Liver (tissue), 8 donors: ENCODE measurements at regions not wholly inside any gene's neighbourhood (a gene's known extent, or its start where the extent isn't known, plus 50 kb on each side); places are given as distances from the start of the nearest gene placed in this dataset.
A peak's percentile ranks its signal among the peaks of the same experiment; 100 is the strongest.

ENCODE experiments used
- DNase-seq: peaks from one replicate; pipeline ENCODE4 v3.0.0-alpha.2; 2017; ENCODE audit warnings: low spot score
- H3K27ac ChIP-seq, 2 donors: one replicate each; pipeline ENCODE4 v1.7.0; 2013; ENCODE audit warnings: inconsistent platforms in 2 of 2, low read length in 2 of 2, control low read depth in 1 of 2, low read depth in 1 of 2, mild to moderate bottlenecking in 1 of 2
- H3K27me3 ChIP-seq, 4 donors: one replicate each; pipeline versions ENCODE4 v1.6.1 to v1.7.0; 2013; ENCODE audit warnings: low read length in 3 of 4, inconsistent platforms in 1 of 4, mild to moderate bottlenecking in 1 of 4, moderate library complexity in 1 of 4; ENCODE audit not compliant: control insufficient read depth in 4 of 4, insufficient read depth in 4 of 4
- H3K36me3 ChIP-seq, 4 donors: one replicate each; pipeline versions ENCODE4 v1.6.1 to v1.7.0; 2013; ENCODE audit warnings: low read length in 3 of 4, mild to moderate bottlenecking in 3 of 4, low read depth in 1 of 4, moderate library complexity in 1 of 4; ENCODE audit not compliant: control insufficient read depth in 4 of 4, insufficient read depth in 3 of 4
- H3K4me1 ChIP-seq, 4 donors: one replicate each; pipeline versions ENCODE4 v1.6.1 to v1.7.0; 2013; ENCODE audit warnings: low read length in 3 of 4, mild to moderate bottlenecking in 3 of 4, moderate library complexity in 1 of 4; ENCODE audit not compliant: control insufficient read depth in 4 of 4, insufficient read depth in 4 of 4
- H3K4me3 ChIP-seq, 3 donors: one replicate each; pipeline versions ENCODE4 v1.6.1 to v1.7.0; 2013; ENCODE audit warnings: low read length in 3 of 3, control low read depth in 1 of 3, low read depth in 1 of 3, mild to moderate bottlenecking in 1 of 3
- H3K9ac ChIP-seq, 2 donors: one replicate each; pipeline ENCODE4 v1.7.0; 2013; ENCODE audit warnings: low read length in 2 of 2, mild to moderate bottlenecking in 2 of 2, moderate library complexity in 2 of 2, control low read depth in 1 of 2, low read depth in 1 of 2
- H3K9me3 ChIP-seq, 4 donors: one replicate each; pipeline versions ENCODE4 v1.6.1 to v1.7.0; 2013; ENCODE audit warnings: low read length in 3 of 4; ENCODE audit not compliant: control insufficient read depth in 4 of 4
- ATF3 ChIP-seq: IDR thresholded peaks from 2 replicates; pipeline ENCODE4 v1.6.1; 2016; ENCODE audit warnings: antibody characterized with exemption
- EGR1 ChIP-seq, 2 donors: IDR thresholded peaks; 2 replicates each; pipeline ENCODE4 v1.6.1; 2016 to 2018; ENCODE audit warnings: antibody characterized with exemption in 2 of 2, low read depth in 2 of 2
- FOXA1 ChIP-seq: IDR thresholded peaks from 2 replicates; pipeline ENCODE4 v1.6.1; 2016; ENCODE audit warnings: antibody characterized with exemption
- FOXA2 ChIP-seq: IDR thresholded peaks from 2 replicates; pipeline ENCODE4 v1.6.1; 2016; ENCODE audit warnings: antibody characterized with exemption
- GABPA ChIP-seq, 2 donors: IDR thresholded peaks in 1 of 2; conservative IDR thresholded peaks in 1 of 2; 2 replicates each; pipeline ENCODE4 v1.6.1; 2016; ENCODE audit warnings: antibody characterized with exemption in 2 of 2, mild to moderate bottlenecking in 1 of 2, moderate library complexity in 1 of 2
- HNF4A ChIP-seq, 2 donors: conservative IDR thresholded peaks; 2 replicates each; pipeline ENCODE4 v1.6.1; 2016; ENCODE audit warnings: antibody characterized with exemption in 2 of 2, mild to moderate bottlenecking in 2 of 2
- JUND ChIP-seq, 2 donors: IDR thresholded peaks; 2 replicates each; pipeline ENCODE4 v1.6.1; 2016; ENCODE audit warnings: antibody characterized with exemption in 2 of 2
- NR2F2 ChIP-seq: IDR thresholded peaks from 2 replicates; pipeline ENCODE4 v1.6.1; 2016; ENCODE audit warnings: antibody characterized with exemption
- RAD21 ChIP-seq, 2 donors: IDR thresholded peaks; 2 replicates each; pipeline ENCODE4 v1.6.1; 2016; ENCODE audit warnings: antibody characterized with exemption in 2 of 2, mild to moderate bottlenecking in 2 of 2
- TAF1 ChIP-seq: conservative IDR thresholded peaks from 2 replicates; pipeline ENCODE4 v1.6.1; 2016; ENCODE audit warnings: antibody characterized with exemption, mild to moderate bottlenecking
- YY1 ChIP-seq: IDR thresholded peaks from 2 replicates; pipeline ENCODE4 v1.6.1; 2016; ENCODE audit warnings: antibody characterized with exemption, mild to moderate bottlenecking
- ZBTB33 ChIP-seq: IDR thresholded peaks from 2 replicates; pipeline ENCODE4 v1.6.1; 2016; ENCODE audit warnings: antibody characterized with exemption
- WGBS: extraction: QIAGEN DNeasy Blood & Tissue Kit; methylation state at CpG from one replicate; pipeline ENCODE4 v1.1.7; 2013; 5-methylcytosine and 5-hydroxymethylcytosine counted together
- TF ChIP-seq, protein P1 (sequence below): IDR thresholded peaks from 2 replicates; pipeline ENCODE4 v1.6.1; 2016; ENCODE audit warnings: antibody characterized with exemption
- TF ChIP-seq, protein P2 (sequence below): fragments of 150-350 bp; IDR thresholded peaks from 2 replicates; pipeline ENCODE4 v1.5.1; 2017; ENCODE audit warnings: improper control_type of control experiment, low read depth, low read length; ENCODE audit not compliant: missing input control
- donor health status: healthy.
- donor health status: healthy.
- donor health status: healthy.
- donor health status: healthy.
- donor health status: healthy.

DNA sequence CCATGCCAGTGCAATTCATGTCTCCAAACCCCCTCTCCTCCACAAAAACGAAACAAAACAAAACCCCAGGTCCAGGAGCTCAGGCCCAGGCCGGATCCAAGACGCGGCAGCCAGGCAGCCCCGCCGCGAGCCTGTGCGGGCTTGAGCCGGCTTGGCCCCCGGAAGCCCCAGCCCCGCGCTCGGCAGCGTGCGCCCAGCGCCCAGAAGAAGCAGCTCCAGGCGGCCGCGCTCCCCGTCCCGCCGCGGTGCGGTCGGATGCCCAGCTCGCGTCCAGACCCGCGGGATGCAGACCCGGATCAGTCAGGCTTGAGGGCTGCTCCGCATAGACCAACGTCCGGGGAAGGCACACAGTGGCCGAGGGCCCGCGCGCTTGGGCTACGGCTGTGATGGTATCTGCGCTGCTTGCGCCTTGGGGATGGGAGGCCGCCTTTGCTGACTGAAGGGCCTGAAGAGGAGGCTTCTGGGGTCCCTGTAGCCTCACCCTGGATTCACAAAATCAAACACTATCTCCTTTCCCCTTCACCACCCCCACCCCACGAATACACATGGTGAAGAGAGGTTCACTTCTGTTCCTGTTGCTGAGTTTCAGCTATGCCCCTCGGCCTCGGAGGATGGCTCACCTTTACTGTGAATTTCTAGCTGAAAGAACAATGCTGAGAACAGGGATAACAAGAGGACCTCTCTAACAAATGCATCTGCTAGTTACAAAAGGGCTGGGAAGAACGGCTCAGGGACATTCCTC, 79.9 kb upstream of the EN2 start:
- TF ChIP-seq GABPA (IDR thresholded peaks at IDR 0.05 in 1 of 2, conservative IDR thresholded peaks at IDR 0.05 in 1 of 2), result no peak
- no peak for TF ChIP-seq YY1
- TF ChIP-seq FOXA2, result no peak
- TF ChIP-seq, protein P1, sequence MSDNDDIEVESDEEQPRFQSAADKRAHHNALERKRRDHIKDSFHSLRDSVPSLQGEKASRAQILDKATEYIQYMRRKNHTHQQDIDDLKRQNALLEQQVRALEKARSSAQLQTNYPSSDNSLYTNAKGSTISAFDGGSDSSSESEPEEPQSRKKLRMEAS, result no peak
- TF ChIP-seq, protein P2, sequence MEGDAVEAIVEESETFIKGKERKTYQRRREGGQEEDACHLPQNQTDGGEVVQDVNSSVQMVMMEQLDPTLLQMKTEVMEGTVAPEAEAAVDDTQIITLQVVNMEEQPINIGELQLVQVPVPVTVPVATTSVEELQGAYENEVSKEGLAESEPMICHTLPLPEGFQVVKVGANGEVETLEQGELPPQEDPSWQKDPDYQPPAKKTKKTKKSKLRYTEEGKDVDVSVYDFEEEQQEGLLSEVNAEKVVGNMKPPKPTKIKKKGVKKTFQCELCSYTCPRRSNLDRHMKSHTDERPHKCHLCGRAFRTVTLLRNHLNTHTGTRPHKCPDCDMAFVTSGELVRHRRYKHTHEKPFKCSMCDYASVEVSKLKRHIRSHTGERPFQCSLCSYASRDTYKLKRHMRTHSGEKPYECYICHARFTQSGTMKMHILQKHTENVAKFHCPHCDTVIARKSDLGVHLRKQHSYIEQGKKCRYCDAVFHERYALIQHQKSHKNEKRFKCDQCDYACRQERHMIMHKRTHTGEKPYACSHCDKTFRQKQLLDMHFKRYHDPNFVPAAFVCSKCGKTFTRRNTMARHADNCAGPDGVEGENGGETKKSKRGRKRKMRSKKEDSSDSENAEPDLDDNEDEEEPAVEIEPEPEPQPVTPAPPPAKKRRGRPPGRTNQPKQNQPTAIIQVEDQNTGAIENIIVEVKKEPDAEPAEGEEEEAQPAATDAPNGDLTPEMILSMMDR, result no peak
- TF ChIP-seq JUND (IDR thresholded peaks at IDR 0.05), result no peak
- no peak for TF ChIP-seq RAD21 (IDR thresholded peaks at IDR 0.05)
- TF ChIP-seq FOXA1, result no peak
- no peak for TF ChIP-seq NR2F2
- no peak for TF ChIP-seq HNF4A (conservative IDR thresholded peaks at IDR 0.05)
- no peak for TF ChIP-seq TAF1
- no peak for TF ChIP-seq ATF3
- no peak for TF ChIP-seq EGR1 (IDR thresholded peaks at IDR 0.05; ENCODE audit: low read depth in 2 of 2)
- Histone ChIP-seq H3K9ac (no peak overlapping the region), H3K4me1 (peaks cover 22 to 61% (median 39%) of the 10 kb centered on the region in 4 donors), H3K27me3 (peaks cover 8 to 54% (median 27%) of the 10 kb centered on the region in 4 donors), H3K4me3 (peak overlapping the region in 1 of 3 donors; percentile 19), H3K9me3 (no peaks in the 10 kb centered on the region), H3K27ac (no peak overlapping the region), H3K36me3 (no peaks in the 10 kb centered on the region)
- no peak for DNase-seq
- 3% methylated on average over 45 of the region's 45 CpGs for WGBS

DNA sequence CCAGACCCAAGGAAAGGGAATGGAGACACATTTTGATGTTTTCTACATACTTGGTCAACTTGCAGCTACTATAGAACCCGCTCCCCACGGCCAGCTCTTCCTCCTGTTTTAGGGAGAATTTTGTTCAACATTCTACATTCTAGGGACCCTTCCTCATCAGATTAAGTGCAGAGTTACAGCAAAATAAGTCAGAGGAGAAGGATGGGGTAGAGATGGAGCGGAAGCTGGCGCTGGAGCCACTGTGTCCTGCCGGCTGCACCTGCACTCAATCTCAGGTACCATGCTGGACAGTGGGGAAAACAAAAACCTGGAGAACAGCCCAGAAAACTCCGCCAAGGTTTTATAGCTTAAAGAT, 79.4 kb upstream of the EN2 start:
- no peak for TF ChIP-seq ZBTB33
- H3K4me1 ChIP-seq, result peaks cover 17 to 55% (median 34%) of the 10 kb centered on the region in 4 donors
- H3K36me3 ChIP-seq, result no peaks in the 10 kb centered on the region
- H3K9ac ChIP-seq, result no peak overlapping the region
- peaks cover 8 to 53% (median 24%) of the 10 kb centered on the region in 4 donors for H3K27me3 ChIP-seq
- H3K9me3 ChIP-seq, result no peaks in the 10 kb centered on the region
- H3K4me3 ChIP-seq, result no peak overlapping the region
- no peak for DNase-seq
- no peak overlapping the region for H3K27ac ChIP-seq
- 15% methylated on average over 6 of the region's 6 CpGs for WGBS
